HEK293 (cell line): ENCODE measurements at regions not wholly inside any gene's neighbourhood (a gene's known extent, or its start where the extent isn't known, plus 50 kb on each side); places are given as distances from the start of the nearest gene placed in this dataset.
"Not testable (repeated sequence)": the region's sequence is repeated elsewhere in the genome, so short reads cannot be mapped to it uniquely, and the experiment has no call there.

ENCODE experiments used
- CTCF ChIA-PET: fragments of 350-600 bp; formaldehyde crosslinking; extraction: SDS; loops from one replicate; lab custom pipeline; 2021; ENCODE audit warnings: antibody characterized with exemption; lab: Yijun Ruan, JAX
- POLR2A ChIA-PET: fragments of 300-600 bp; formaldehyde crosslinking; extraction: SDS; loops from one replicate; lab custom pipeline; 2020; ENCODE audit warnings: antibody characterized with exemption, inconsistent platforms; lab: Yijun Ruan, JAX
- H3K27ac ChIP-seq: fragments of 200-500 bp; sonication (Bioruptor generic); 2 replicates; pipeline ENCODE4 v1.5.1; 2014; ENCODE audit warnings: low read depth, low read length, control low read depth, inconsistent platforms; ENCODE audit errors: extremely low read depth
- H3K36me3 ChIP-seq, 2 experiments: fragments of 200-500 bp in 1 of 2; sonication (Bioruptor generic) in 1 of 2; 1 replicate in 1 of 2; 2 replicates in 1 of 2; pipeline ENCODE4 v1.5.1; 2014 to 2017; ENCODE audit warnings: inconsistent platforms in 2 of 2, low read length in 2 of 2; ENCODE audit not compliant: control insufficient read depth in 2 of 2, insufficient read depth in 1 of 2
- H3K4me1 ChIP-seq: fragments of 200-500 bp; sonication (Bioruptor generic); 2 replicates; pipeline ENCODE4 v1.5.1; 2014; ENCODE audit warnings: mild to moderate bottlenecking, low read length, inconsistent platforms; ENCODE audit not compliant: control insufficient read depth, insufficient read depth
- H3K4me3 ChIP-seq: 2 replicates; pipeline ENCODE4 v1.5.1; 2011; ENCODE audit warnings: low read depth, mild to moderate bottlenecking, control low read depth, low read length, moderate library complexity
- H3K9me3 ChIP-seq: fragments of 200-500 bp; sonication (Bioruptor generic); 2 replicates; pipeline ENCODE4 v1.5.1; 2014; ENCODE audit warnings: low read depth, low read length, inconsistent platforms; ENCODE audit not compliant: control insufficient read depth, insufficient read depth
- IKZF3 ChIP-seq: fragments of 450-650 bp; IDR thresholded peaks from 2 replicates; pipeline ENCODE4 v1.5.0; 2018; ENCODE audit warnings: missing biosample characterization, mild to moderate bottlenecking, missing genetic modification characterization, moderate library complexity
- PRDM2 ChIP-seq: fragments of 450-650 bp; formaldehyde crosslinking; IDR thresholded peaks from 2 replicates; pipeline ENCODE4 v1.5.1; 2016; ENCODE audit warnings: missing biosample characterization, missing genetic modification characterization, borderline replicate concordance
- YY2 ChIP-seq: fragments of 450-650 bp; formaldehyde crosslinking; IDR thresholded peaks from 2 replicates; pipeline ENCODE4 v1.5.1; 2016; ENCODE audit warnings: missing biosample characterization, missing genetic modification characterization
- ZBTB20 ChIP-seq: fragments of 450-650 bp; formaldehyde crosslinking; IDR thresholded peaks from 2 replicates; pipeline ENCODE4 v1.5.1; 2016; ENCODE audit warnings: missing biosample characterization, missing genetic modification characterization
- ZNF10 ChIP-seq: fragments of 450-650 bp; formaldehyde crosslinking; IDR thresholded peaks from 2 replicates; pipeline ENCODE4 v1.5.1; 2017; ENCODE audit warnings: missing biosample characterization, missing genetic modification characterization
- ZNF2 ChIP-seq: fragments of 450-650 bp; formaldehyde crosslinking; IDR thresholded peaks from 2 replicates; pipeline ENCODE4 v1.5.1; 2016; ENCODE audit warnings: missing biosample characterization, missing genetic modification characterization
- ZNF266 ChIP-seq: fragments of 450-650 bp; formaldehyde crosslinking; IDR thresholded peaks from 2 replicates; pipeline ENCODE4 v1.5.1; 2016; ENCODE audit warnings: missing biosample characterization, missing genetic modification characterization, low read depth
- ZNF311 ChIP-seq: fragments of 450-650 bp; formaldehyde crosslinking; IDR thresholded peaks from 2 replicates; pipeline ENCODE4 v1.5.1; 2017; ENCODE audit warnings: missing biosample characterization, missing genetic modification characterization, borderline replicate concordance
- ZNF366 ChIP-seq: fragments of 450-650 bp; formaldehyde crosslinking; conservative IDR thresholded peaks from 2 replicates; pipeline ENCODE4 v1.5.1; 2016; ENCODE audit warnings: missing biosample characterization, missing genetic modification characterization
- ZNF449 ChIP-seq: fragments of 450-650 bp; formaldehyde crosslinking; IDR thresholded peaks from 2 replicates; pipeline ENCODE4 v1.5.1; 2017; ENCODE audit warnings: missing biosample characterization, mild to moderate bottlenecking, missing genetic modification characterization, moderate library complexity
- ZNF488 ChIP-seq: fragments of 450-650 bp; formaldehyde crosslinking; IDR thresholded peaks from 2 replicates; pipeline ENCODE4 v1.5.1; 2016; ENCODE audit warnings: missing biosample characterization, missing genetic modification characterization
- ZNF501 ChIP-seq: fragments of 450-650 bp; formaldehyde crosslinking; IDR thresholded peaks from 2 replicates; pipeline ENCODE4 v1.5.1; 2016; ENCODE audit warnings: missing biosample characterization, missing genetic modification characterization
- ZNF530 ChIP-seq: fragments of 450-650 bp; formaldehyde crosslinking; IDR thresholded peaks from 2 replicates; pipeline ENCODE4 v1.5.1; 2016; ENCODE audit warnings: low read depth, missing biosample characterization, missing genetic modification characterization
- ZNF548 ChIP-seq: fragments of 450-650 bp; formaldehyde crosslinking; IDR thresholded peaks from 2 replicates; pipeline ENCODE4 v1.5.1; 2016; ENCODE audit warnings: missing biosample characterization, missing genetic modification characterization
- ZNF555 ChIP-seq: fragments of 450-650 bp; formaldehyde crosslinking; conservative IDR thresholded peaks from 2 replicates; pipeline ENCODE4 v1.5.1; 2017; ENCODE audit warnings: missing biosample characterization, mild to moderate bottlenecking, missing genetic modification characterization, inconsistent platforms
- ZNF621 ChIP-seq: fragments of 450-650 bp; formaldehyde crosslinking; IDR thresholded peaks from 2 replicates; pipeline ENCODE4 v1.5.1; 2017; ENCODE audit warnings: missing biosample characterization, missing genetic modification characterization
- ZXDB ChIP-seq: fragments of 450-650 bp; formaldehyde crosslinking; IDR thresholded peaks from 2 replicates; pipeline ENCODE4 v1.5.1; 2016; ENCODE audit warnings: missing biosample characterization, missing genetic modification characterization

- TF ChIP-seq ZNF530 (tag by site-specific recombination): no peak
- TF ChIP-seq ZNF266 (tag by site-specific recombination): no peak
- no peak for TF ChIP-seq ZNF488 (tag by site-specific recombination)
- TF ChIP-seq ZNF555 (tag by site-specific recombination): no peak
- no peak for TF ChIP-seq ZNF621 (tag by site-specific recombination)
- no peak for TF ChIP-seq ZNF501
- no peak for TF ChIP-seq ZBTB20 (tag by site-specific recombination)
- TF ChIP-seq YY2 (tag by site-specific recombination): no peak
- TF ChIP-seq ZNF10 (tag by site-specific recombination): no peak
- TF ChIP-seq ZNF548 (tag by site-specific recombination): no peak
- no peak for TF ChIP-seq ZNF311 (tag by site-specific recombination)
- TF ChIP-seq IKZF3 (tag by site-specific recombination): no peak
- no peak for TF ChIP-seq ZNF2
- no peak for TF ChIP-seq PRDM2
- no peak for TF ChIP-seq ZNF366 (tag by site-specific recombination)
- TF ChIP-seq ZNF449 (tag by site-specific recombination): no peak
- TF ChIP-seq ZXDB (tag by site-specific recombination): no peak
- no peak overlapping the region for H3K4me3 ChIP-seq
- no peaks in the 10 kb centered on the region for H3K36me3 ChIP-seq
- H3K27ac ChIP-seq: no peak overlapping the region
- no peaks in the 10 kb centered on the region for H3K4me1 ChIP-seq
- ChIA-PET CTCF (no interaction called here), POLR2A (no interaction called here)
- H3K9me3 ChIP-seq: no peaks in the 10 kb centered on the region
Observed at GRCh38 chr11:24271798-24272197, 225.1 kb upstream of the LUZP2 start.

- H3K4me1 ChIP-seq, H3K4me3 ChIP-seq, H3K36me3 ChIP-seq, POLR2A ChIA-PET, H3K27ac ChIP-seq, H3K9me3 ChIP-seq: not testable (repeated sequence)
- CTCF ChIA-PET: interaction anchor here (0.7 kb wide), 1 partner anchor 618 kb away, joined by 3 read pairs; no protein-coding TSS in a partner anchor
Observed at GRCh38 chr11:24274214-24274781, 222.6 kb upstream of the LUZP2 start.
